NCI-H748 (cell line): ENCODE measurements at regions not wholly inside any gene's neighbourhood (a gene's known extent, or its start where the extent isn't known, plus 50 kb on each side); places are given as distances from the start of the nearest gene placed in this dataset.

Experiments
- DNase-seq: peaks from one replicate; lab custom pipeline; 2025; ENCODE audit not compliant: unreplicated experiment; lab: John Stamatoyannopoulos, UW

DNA sequence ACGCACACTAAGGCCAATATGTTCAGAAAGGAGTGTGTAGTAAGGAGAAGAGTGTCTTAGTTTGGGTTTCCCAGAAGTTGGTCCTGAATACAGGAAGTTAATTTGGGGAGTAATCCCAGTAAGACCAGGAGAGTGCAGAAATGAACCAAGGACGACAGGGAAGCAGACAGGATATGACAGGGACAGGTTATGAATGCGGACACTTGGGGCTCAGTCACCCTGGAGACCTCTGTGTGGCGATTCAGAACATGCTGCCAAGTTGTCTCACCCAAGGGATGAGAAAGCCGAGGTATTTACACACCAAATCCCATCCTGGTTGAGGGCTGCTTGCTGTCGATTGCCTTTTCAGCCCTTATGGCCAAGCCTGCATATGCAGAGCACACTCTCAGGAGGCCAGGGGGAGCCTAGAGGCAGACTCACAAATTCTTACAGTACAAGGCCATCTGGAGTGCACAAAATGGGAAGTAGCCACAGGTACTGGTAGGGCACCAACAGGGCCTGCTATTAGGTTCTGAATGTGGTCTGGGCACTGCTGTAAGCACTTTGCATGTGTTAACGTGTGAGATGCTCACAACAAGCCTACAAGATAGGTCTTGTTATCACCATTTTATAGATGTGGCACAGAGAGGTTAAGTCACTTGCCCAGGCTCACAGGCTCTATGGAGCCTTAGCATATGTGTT lies 233.1 kb upstream of the ANKRD55 start:
- no peak for DNase-seq

- no peak for DNase-seq
Observed at GRCh38 chr5:56465769-56466135, 232.6 kb upstream of the ANKRD55 start.

- no peak for DNase-seq
Observed at GRCh38 chr5:56464935-56465768, 232.0 kb upstream of the ANKRD55 start.

GRCh38 chr5:56463944-56464571 lies 230.9 kb upstream of the ANKRD55 start:
- DNase-seq, result no peak

DNA sequence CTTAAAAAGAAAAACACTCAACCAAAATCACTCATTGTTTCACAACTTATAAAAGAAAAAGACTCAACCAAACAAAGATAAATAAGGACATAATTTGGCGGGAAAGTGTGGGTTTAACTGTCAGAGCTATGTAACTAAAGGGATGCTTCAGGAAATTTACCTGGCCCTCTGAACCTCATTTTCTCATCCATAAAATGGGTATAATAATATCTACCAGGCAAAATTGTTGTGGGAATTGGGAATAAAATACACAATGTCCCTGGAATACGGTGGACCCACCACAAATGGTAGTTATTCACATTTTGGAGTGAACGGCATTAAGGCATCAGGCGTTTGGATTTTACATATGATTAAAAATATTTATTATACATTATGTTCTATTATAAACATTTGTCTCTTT lies 228.5 kb upstream of the ANKRD55 start:
- no peak for DNase-seq

DNA sequence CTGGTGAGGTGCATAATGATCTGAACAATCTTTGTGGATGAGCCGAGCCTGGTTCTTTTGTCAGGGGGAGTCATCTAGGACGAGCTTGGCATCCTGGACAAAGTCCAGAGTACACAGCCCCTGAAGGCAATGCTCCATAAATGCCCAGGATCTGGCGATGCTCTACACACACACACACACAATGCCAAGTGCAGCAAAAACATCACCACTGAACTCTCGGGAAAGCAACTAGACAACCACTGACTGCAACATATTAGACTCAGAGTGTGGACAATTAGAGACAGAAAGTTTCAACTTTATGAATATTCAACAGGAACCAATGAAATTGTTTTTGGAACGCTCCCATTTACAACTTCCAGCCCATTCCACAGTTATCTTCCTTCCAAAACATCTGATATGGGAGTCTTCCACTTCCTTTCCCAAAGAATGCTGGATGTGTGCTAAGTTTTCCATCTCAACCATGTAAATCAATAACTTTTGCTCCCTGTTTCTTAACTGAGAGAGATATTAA lies 227.6 kb upstream of the ANKRD55 start:
- DNase-seq, result peak; percentile 21

GRCh38 chr5:56460195-56460546 lies 227.0 kb upstream of the ANKRD55 start:
- DNase-seq, result no peak

DNA sequence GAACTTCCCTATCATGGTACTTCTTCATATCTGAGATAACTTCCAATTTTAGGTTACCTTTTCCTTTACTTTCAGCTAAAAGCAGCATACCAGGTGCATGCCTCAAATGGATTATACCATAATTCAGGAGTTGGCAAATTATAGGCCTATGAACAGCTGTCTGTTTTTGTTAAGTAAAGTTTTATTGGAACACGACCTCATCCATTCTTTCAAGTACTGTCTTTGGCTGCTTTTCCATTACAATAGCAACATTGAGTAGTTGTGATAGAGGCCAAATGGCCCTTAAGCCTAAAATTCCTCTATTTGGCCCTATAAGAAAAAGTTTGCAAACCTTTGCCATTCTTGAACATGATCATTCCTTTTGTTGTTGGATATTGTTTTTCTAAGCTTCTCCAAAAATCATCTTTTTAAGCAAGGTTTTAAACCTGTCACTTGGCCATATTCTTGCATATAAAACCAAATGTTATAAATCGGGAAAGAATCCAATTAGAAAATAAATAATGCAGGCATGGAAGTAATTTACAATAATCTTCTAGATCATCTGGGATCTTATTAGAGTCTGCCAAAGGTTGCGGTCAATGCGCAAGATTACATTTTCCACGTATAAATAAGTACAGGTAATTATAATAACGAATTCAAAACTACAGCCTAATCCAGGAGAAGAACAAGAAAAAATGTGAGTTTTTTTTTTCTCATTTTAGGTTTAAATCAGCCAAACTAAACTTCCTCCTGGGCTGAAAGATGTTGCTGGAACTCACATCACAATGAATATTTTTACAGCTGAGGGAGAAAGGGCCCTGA lies 226.5 kb upstream of the ANKRD55 start:
- no peak for DNase-seq

- no peak for DNase-seq
Observed at GRCh38 chr5:56457887-56458812, 225.0 kb upstream of the ANKRD55 start.

GRCh38 chr5:56456002-56456401 lies 222.9 kb upstream of the ANKRD55 start:
- no peak for DNase-seq

- DNase-seq, result no peak
Observed at GRCh38 chr5:56455417-56455816, 222.3 kb upstream of the ANKRD55 start.

- peak; percentile 7 for DNase-seq
Observed at GRCh38 chr5:56454219-56454862, 221.2 kb upstream of the ANKRD55 start.

DNA sequence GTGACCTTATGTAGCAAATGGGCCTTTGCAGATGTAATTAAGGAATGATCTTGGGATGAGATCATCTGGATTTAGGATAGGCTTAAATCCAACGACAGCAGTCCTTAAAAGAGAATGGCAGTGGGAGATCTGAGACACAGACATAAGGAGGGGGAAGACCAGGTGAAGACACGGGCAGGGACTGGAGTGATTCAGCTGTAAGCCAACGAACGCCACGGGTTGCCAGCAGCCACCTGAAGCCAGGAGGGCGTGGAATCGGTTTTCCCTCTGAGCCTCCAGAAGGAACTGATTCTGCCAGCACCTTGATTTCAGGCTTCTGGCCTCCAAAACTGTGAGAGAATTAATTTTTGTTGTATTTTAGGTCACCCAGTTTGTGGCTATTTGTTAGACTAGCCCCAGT lies 218.6 kb upstream of the ANKRD55 start:
- DNase-seq, result no peak

GRCh38 chr5:56450766-56451165 lies 217.6 kb upstream of the ANKRD55 start:
- DNase-seq, result no peak

DNA sequence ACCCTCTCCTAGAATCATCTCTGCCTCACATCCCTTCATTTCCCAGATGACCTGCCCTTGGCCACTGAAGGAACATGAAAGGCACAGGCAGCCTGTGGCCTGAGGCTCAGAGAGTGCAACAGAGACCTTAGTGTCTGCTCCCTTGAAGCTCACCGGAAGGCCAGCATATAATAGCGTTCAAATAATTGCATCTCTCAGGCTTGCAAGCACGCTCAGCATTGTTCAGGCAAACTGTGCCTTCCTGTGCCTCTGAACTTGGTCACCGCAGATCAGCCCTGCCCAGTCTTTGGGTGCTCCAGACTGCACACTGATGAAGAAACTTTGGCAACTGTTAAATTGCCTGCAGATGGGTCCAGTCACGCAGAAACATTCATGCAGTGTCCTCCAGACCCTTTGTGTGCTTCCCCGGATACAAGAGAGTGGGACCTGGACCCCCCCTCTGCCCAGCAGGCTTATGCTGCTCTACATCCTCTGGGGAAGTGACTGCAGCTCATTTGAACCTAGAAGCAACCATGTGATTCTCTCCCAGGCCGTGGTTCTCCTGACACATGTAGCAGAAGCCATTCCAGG lies 216.0 kb upstream of the ANKRD55 start:
- no peak for DNase-seq

- DNase-seq, result no peak
Observed at GRCh38 chr5:56447656-56448055, 214.5 kb upstream of the ANKRD55 start.

DNA sequence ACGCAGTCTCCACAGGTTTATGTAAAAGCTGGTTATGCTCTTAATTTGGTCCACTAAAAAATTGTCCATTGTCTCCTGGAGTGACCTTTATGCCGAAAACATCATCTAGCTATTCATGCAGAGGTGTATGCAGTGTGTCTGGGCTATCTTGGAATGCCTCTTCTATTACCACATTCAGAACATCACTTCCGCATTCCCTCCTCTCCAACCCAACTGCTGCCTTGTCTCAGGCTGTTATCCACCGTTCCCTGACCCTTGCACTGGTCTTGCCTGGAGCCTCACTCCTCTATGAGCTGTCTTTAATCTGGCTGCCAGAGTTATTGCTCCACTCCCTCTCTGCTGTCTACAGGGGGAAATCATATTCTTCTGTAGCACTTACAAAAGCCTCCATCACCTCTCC lies 214.1 kb upstream of the ANKRD55 start:
- DNase-seq, result no peak

GRCh38 chr5:56446728-56447127 lies 213.6 kb upstream of the ANKRD55 start:
- DNase-seq, result no peak

- DNase-seq, result no peak
Observed at GRCh38 chr5:56443826-56444225, 210.7 kb upstream of the ANKRD55 start.
